Fibroblast of lung (primary cell): ENCODE measurements at regions not wholly inside any gene's neighbourhood (a gene's known extent, or its start where the extent isn't known, plus 50 kb on each side); places are given as distances from the start of the nearest gene placed in this dataset.

Source experiments
- DNase-seq, 2 donors: peaks; one replicate each; pipeline versions ENCODE4 v3.0.0 to v3.0.0-alpha.2; 2010; ENCODE audit warnings: low read depth in 2 of 2
- H2AFZ ChIP-seq: 2 replicates; pipeline ENCODE4 v1.5.1; 2012; ENCODE audit warnings: low read length, control low read depth, inconsistent platforms
- H3K27ac ChIP-seq: 2 replicates; pipeline ENCODE4 v1.5.1; 2011; ENCODE audit warnings: low read length, control low read depth; ENCODE audit not compliant: insufficient read depth
- H3K27me3 ChIP-seq: 2 replicates; pipeline ENCODE4 v1.5.1; 2011; ENCODE audit warnings: mild to moderate bottlenecking, low read length; ENCODE audit not compliant: control insufficient read depth, insufficient read depth
- H3K36me3 ChIP-seq: 2 replicates; pipeline ENCODE4 v1.5.1; 2011; ENCODE audit warnings: low read length; ENCODE audit not compliant: control insufficient read depth, insufficient read depth
- H3K4me1 ChIP-seq: 2 replicates; pipeline ENCODE4 v1.5.1; 2011; ENCODE audit warnings: low read length; ENCODE audit not compliant: control insufficient read depth, insufficient read depth; ENCODE audit errors: extremely low read depth
- H3K4me2 ChIP-seq: 2 replicates; pipeline ENCODE4 v1.5.1; 2011; ENCODE audit warnings: low read length, control low read depth; ENCODE audit not compliant: insufficient read depth; ENCODE audit errors: extremely low read depth
- H3K4me3 ChIP-seq, 4 experiments: fragments of 200-600 bp in 1 of 4; sonication (generic) in 1 of 4; replicated peaks in 1 of 4; 2 replicates each; pipeline ENCODE4 v1.5.1; 2011 to 2016; ENCODE audit warnings: low read length in 4 of 4, low read depth in 3 of 4, mild to moderate bottlenecking in 3 of 4, control low read depth in 2 of 4, inconsistent platforms in 1 of 4, mixed read lengths in 1 of 4; ENCODE audit not compliant: insufficient read depth in 1 of 4; ENCODE audit errors: control extremely low read depth in 1 of 4
- H3K79me2 ChIP-seq: 2 replicates; pipeline ENCODE4 v1.5.1; 2012; ENCODE audit warnings: mild to moderate bottlenecking, low read length, inconsistent platforms; ENCODE audit not compliant: control insufficient read depth, insufficient read depth
- H3K9ac ChIP-seq: 2 replicates; pipeline ENCODE4 v1.5.1; 2011; ENCODE audit warnings: mild to moderate bottlenecking, low read length, control low read depth; ENCODE audit not compliant: insufficient read depth
- H3K9me3 ChIP-seq: 2 replicates; pipeline ENCODE4 v1.5.1; 2012; ENCODE audit warnings: low read depth, low read length; ENCODE audit not compliant: control insufficient read depth, insufficient read depth
- H4K20me1 ChIP-seq: 2 replicates; pipeline ENCODE4 v1.5.1; 2011; ENCODE audit warnings: low read length; ENCODE audit not compliant: control insufficient read depth, insufficient read depth; ENCODE audit errors: extremely low read depth
- EZH2 ChIP-seq: IDR thresholded peaks from 2 replicates; pipeline ENCODE4 v1.5.1; 2012; ENCODE audit warnings: low read length, control low read depth, mild to moderate bottlenecking; ENCODE audit errors: missing control alignments
- TF ChIP-seq, protein P1 (sequence below), 2 donors: IDR thresholded peaks in 1 of 2; conservative IDR thresholded peaks in 1 of 2; 1 replicate in 1 of 2; 2 replicates in 1 of 2; pipeline ENCODE4 v1.5.1; 2011 to 2012; ENCODE audit warnings: low read length in 2 of 2, control low read depth in 1 of 2, inconsistent platforms in 1 of 2, low read depth in 1 of 2, mild to moderate bottlenecking in 1 of 2

DNA sequence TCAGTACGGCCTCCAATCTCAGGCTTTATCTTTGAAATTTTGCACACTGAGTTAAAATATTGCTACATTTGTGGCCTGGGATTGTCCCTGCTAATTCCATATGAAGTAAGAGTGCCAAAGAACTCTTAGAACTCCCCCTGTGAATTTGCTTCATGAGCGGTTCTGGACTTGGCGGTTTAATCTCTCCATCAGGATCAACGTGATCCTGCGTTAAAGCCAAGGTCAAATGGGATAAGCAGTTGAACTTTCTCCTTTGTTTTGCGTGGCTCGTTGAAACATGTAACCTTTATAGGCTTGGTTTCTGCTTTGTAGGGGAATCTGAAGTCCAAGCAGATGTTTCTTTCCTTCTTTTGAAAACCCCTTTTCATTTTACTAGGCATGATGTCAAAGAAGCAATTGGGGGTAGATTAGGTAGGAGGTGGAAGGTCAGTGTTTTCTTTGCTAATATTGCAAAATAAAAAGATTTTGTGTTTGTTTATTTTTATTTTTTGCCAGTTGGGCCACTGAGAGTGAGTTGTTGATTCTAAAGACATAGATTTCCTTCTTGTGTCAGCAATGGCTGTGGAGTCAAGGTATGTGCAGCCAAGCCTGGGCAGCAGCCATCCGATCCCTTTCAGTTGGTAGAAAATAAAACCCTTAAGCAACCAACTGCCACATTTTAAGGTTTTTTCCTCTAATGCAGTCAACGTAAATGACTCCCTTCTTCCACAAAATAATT is 390.8 kb downstream of the NNT start:
- DNase-seq, result no peak
- no peak overlapping the region for H3K27ac ChIP-seq
- no peaks in the 10 kb centered on the region for H3K36me3 ChIP-seq
- no peaks in the 10 kb centered on the region for H4K20me1 ChIP-seq
- H2AFZ ChIP-seq, result no peak overlapping the region
- TF ChIP-seq EZH2, result no peak
- TF ChIP-seq, protein P1, sequence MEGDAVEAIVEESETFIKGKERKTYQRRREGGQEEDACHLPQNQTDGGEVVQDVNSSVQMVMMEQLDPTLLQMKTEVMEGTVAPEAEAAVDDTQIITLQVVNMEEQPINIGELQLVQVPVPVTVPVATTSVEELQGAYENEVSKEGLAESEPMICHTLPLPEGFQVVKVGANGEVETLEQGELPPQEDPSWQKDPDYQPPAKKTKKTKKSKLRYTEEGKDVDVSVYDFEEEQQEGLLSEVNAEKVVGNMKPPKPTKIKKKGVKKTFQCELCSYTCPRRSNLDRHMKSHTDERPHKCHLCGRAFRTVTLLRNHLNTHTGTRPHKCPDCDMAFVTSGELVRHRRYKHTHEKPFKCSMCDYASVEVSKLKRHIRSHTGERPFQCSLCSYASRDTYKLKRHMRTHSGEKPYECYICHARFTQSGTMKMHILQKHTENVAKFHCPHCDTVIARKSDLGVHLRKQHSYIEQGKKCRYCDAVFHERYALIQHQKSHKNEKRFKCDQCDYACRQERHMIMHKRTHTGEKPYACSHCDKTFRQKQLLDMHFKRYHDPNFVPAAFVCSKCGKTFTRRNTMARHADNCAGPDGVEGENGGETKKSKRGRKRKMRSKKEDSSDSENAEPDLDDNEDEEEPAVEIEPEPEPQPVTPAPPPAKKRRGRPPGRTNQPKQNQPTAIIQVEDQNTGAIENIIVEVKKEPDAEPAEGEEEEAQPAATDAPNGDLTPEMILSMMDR (conservative IDR thresholded peaks at IDR 0.05 in 1 of 2, IDR thresholded peaks at IDR 0.05 in 1 of 2; ENCODE audit: low read depth in 1 of 2, low read length in 2 of 2), result no peak
- peaks cover 2% of the 10 kb centered on the region for H3K4me1 ChIP-seq
- H3K9ac ChIP-seq, result no peak overlapping the region
- no peaks in the 10 kb centered on the region for H3K27me3 ChIP-seq
- no peak overlapping the region for H3K4me2 ChIP-seq
- H3K79me2 ChIP-seq, result no peaks in the 10 kb centered on the region
- H3K9me3 ChIP-seq, result no peaks in the 10 kb centered on the region
- no peak overlapping the region for H3K4me3 ChIP-seq

DNA sequence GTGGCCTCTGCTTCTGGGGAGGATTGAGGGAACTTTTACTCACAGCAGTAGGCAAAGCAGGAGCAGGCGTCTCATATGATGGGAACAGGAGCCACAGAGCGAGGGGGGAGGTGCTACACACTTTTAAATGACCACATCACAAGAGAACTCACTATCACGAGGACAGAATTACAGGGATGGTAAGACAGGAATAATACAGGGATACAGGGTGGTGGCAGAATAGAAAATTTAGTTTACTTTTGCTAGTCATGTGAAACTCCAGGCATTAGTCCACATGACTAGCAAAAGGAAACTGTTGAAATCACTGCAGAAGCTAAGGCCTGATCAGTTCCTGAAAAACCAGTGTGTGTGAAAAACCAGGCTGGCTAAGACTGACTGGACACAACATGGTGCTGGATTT is 382.4 kb downstream of the NNT start:
- Histone ChIP-seq H3K4me3 (no peak overlapping the region), H3K4me2 (no peak overlapping the region), H3K36me3 (no peaks in the 10 kb centered on the region), H3K79me2 (no peaks in the 10 kb centered on the region), H3K27ac (no peak overlapping the region), H3K9ac (no peak overlapping the region), H3K27me3 (no peaks in the 10 kb centered on the region), H4K20me1 (no peaks in the 10 kb centered on the region), H3K4me1 (no peaks in the 10 kb centered on the region), H3K9me3 (no peaks in the 10 kb centered on the region), H2AFZ (no peak overlapping the region)
- peak in 1 of 2 donors; percentile 29 for DNase-seq
- TF ChIP-seq, protein P1 (conservative IDR thresholded peaks at IDR 0.05 in 1 of 2, IDR thresholded peaks at IDR 0.05 in 1 of 2; ENCODE audit: low read depth in 1 of 2, low read length in 2 of 2), result no peak
- no peak for TF ChIP-seq EZH2

DNA sequence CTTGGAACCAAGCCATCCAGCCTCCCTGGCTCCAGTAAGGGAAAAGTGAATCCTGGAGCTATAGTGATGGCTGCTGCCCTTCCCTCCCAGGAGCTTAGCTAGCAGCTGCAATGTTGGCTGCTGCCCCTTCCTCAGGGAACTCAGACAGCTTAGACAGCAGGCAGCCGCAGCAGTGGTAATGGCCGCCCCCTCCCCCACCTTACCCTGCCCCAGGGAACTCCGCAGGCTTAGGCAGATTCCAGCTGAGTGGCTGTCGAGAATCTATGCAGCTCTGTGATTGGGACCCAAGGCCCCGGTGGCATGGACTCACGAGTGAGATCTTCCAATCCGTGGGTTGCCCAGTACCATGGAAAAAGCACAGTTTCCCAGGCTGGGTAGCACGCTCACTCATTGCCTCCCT is 378.6 kb downstream of the NNT start:
- Histone ChIP-seq H4K20me1 (no peaks in the 10 kb centered on the region), H3K4me1 (no peaks in the 10 kb centered on the region), H3K4me2 (no peak overlapping the region), H3K9ac (no peak overlapping the region), H3K4me3 (no peak overlapping the region), H3K79me2 (no peaks in the 10 kb centered on the region), H3K9me3 (no peaks in the 10 kb centered on the region), H2AFZ (no peak overlapping the region), H3K27me3 (no peaks in the 10 kb centered on the region), H3K27ac (no peak overlapping the region), H3K36me3 (no peaks in the 10 kb centered on the region)
- TF ChIP-seq, protein P1 (conservative IDR thresholded peaks at IDR 0.05 in 1 of 2, IDR thresholded peaks at IDR 0.05 in 1 of 2; ENCODE audit: low read depth in 1 of 2, low read length in 2 of 2), result no peak
- no peak for TF ChIP-seq EZH2
- no peak for DNase-seq
